Fibroblast of lung (primary cell): ENCODE measurements at regions not wholly inside any gene's neighbourhood (a gene's known extent, or its start where the extent isn't known, plus 50 kb on each side); places are given as distances from the start of the nearest gene placed in this dataset.

Experiments used
- CTCF ChIP-seq, 2 donors: IDR thresholded peaks in 1 of 2; conservative IDR thresholded peaks in 1 of 2; 1 replicate in 1 of 2; 2 replicates in 1 of 2; pipeline ENCODE4 v1.5.1; 2011 to 2012; ENCODE audit warnings: low read length in 2 of 2, control low read depth in 1 of 2, inconsistent platforms in 1 of 2, low read depth in 1 of 2, mild to moderate bottlenecking in 1 of 2
- EZH2 ChIP-seq: IDR thresholded peaks from 2 replicates; pipeline ENCODE4 v1.5.1; 2012; ENCODE audit warnings: low read length, control low read depth, mild to moderate bottlenecking; ENCODE audit errors: missing control alignments

- TF ChIP-seq CTCF (conservative IDR thresholded peaks at IDR 0.05 in 1 of 2, IDR thresholded peaks at IDR 0.05 in 1 of 2; ENCODE audit: low read depth in 1 of 2, low read length in 2 of 2) (no peak), EZH2 (no peak)
Observed at GRCh38 chr15:38021259-38021658, 86.8 kb downstream of the TMCO5A start.
